ENCODE measurements at regions not wholly inside any gene's neighbourhood (a gene's known extent, or its start where the extent isn't known, plus 50 kb on each side); places are given as distances from the start of the nearest gene placed in this dataset.
A peak's percentile ranks its signal among the peaks of the same experiment; 100 is the strongest.
"Not testable (repeated sequence)": the region's sequence is repeated elsewhere in the genome, so short reads cannot be mapped to it uniquely, and the experiment has no call there.

- H3K4me1 Mint-ChIP-seq; H3K4me3 Mint-ChIP-seq; H3K9me3 Mint-ChIP-seq; H3K27ac Mint-ChIP-seq; H3K36me3 Mint-ChIP-seq (ENCODE audit: low read depth); ATAC-seq (replicated peaks): not testable (repeated sequence)
- peaks cover 33% of the 10 kb centered on the region for H3K27me3 Mint-ChIP-seq
Measured at GRCh38 chr1:145553795-145554194, 54.0 kb upstream of the GPR89A start.

GRCh38 chr1:145545055-145545454, 62.7 kb upstream of the GPR89A start:
- Mint-ChIP-seq H3K36me3 (ENCODE audit: low read depth) (no peaks in the 10 kb centered on the region), H3K27me3 (peaks cover 17% of the 10 kb centered on the region), H3K4me3 (no peak overlapping the region), H3K27ac (no peak overlapping the region), H3K4me1 (no peaks in the 10 kb centered on the region), H3K9me3 (no peaks in the 10 kb centered on the region)
- no peak for ATAC-seq (replicated peaks)

GRCh38 chr1:145541685-145542084, 66.1 kb upstream of the GPR89A start:
- H3K4me1 Mint-ChIP-seq; H3K9me3 Mint-ChIP-seq; H3K27ac Mint-ChIP-seq; H3K36me3 Mint-ChIP-seq (ENCODE audit: low read depth); H3K4me3 Mint-ChIP-seq; ATAC-seq (replicated peaks): not testable (repeated sequence)
- H3K27me3 Mint-ChIP-seq: peaks cover 26% of the 10 kb centered on the region

GRCh38 chr1:145541246-145541645, 66.5 kb upstream of the GPR89A start:
- not testable (repeated sequence) for H3K27ac Mint-ChIP-seq; H3K36me3 Mint-ChIP-seq (ENCODE audit: low read depth); H3K4me1 Mint-ChIP-seq; H3K9me3 Mint-ChIP-seq; H3K4me3 Mint-ChIP-seq; ATAC-seq (replicated peaks)
- H3K27me3 Mint-ChIP-seq: peaks cover 26% of the 10 kb centered on the region

GRCh38 chr1:145538118-145538882, 69.5 kb upstream of the GPR89A start:
- H3K27ac Mint-ChIP-seq: not testable (repeated sequence)

GRCh38 chr1:145537003-145537402, 70.8 kb upstream of the GPR89A start:
- H3K9me3 Mint-ChIP-seq; H3K4me1 Mint-ChIP-seq; H3K27ac Mint-ChIP-seq; H3K4me3 Mint-ChIP-seq; H3K36me3 Mint-ChIP-seq (ENCODE audit: low read depth); ATAC-seq (replicated peaks): not testable (repeated sequence)
- peaks cover 21% of the 10 kb centered on the region for H3K27me3 Mint-ChIP-seq

More at GRCh38 chr1:145538118-145538882, 69.5 kb upstream of the GPR89A start:
- not testable (repeated sequence) for H3K4me1 Mint-ChIP-seq; H3K9me3 Mint-ChIP-seq; ATAC-seq (replicated peaks); H3K4me3 Mint-ChIP-seq; H3K36me3 Mint-ChIP-seq (ENCODE audit: low read depth)
- peaks cover 23% of the 10 kb centered on the region for H3K27me3 Mint-ChIP-seq

GRCh38 chr1:145535461-145535860, 72.3 kb upstream of the GPR89A start:
- not testable (repeated sequence) for H3K9me3 Mint-ChIP-seq; H3K4me1 Mint-ChIP-seq; ATAC-seq (replicated peaks); H3K36me3 Mint-ChIP-seq (ENCODE audit: low read depth); H3K4me3 Mint-ChIP-seq; H3K27ac Mint-ChIP-seq
- H3K27me3 Mint-ChIP-seq: peaks cover 17% of the 10 kb centered on the region

GRCh38 chr1:145528068-145528564, 79.7 kb upstream of the GPR89A start:
- H3K27me3 Mint-ChIP-seq: peaks cover 13% of the 10 kb centered on the region
- ATAC-seq (replicated peaks); H3K4me1 Mint-ChIP-seq; H3K36me3 Mint-ChIP-seq (ENCODE audit: low read depth); H3K27ac Mint-ChIP-seq; H3K9me3 Mint-ChIP-seq; H3K4me3 Mint-ChIP-seq: not testable (repeated sequence)

GRCh38 chr1:145520159-145520558, 87.6 kb upstream of the GPR89A start:
- H3K9me3 Mint-ChIP-seq; H3K4me3 Mint-ChIP-seq; ATAC-seq (replicated peaks); H3K4me1 Mint-ChIP-seq; H3K36me3 Mint-ChIP-seq (ENCODE audit: low read depth); H3K27ac Mint-ChIP-seq: not testable (repeated sequence)
- H3K27me3 Mint-ChIP-seq: peaks cover 27% of the 10 kb centered on the region

GRCh38 chr1:145519302-145519701, 88.5 kb upstream of the GPR89A start:
- peaks cover 27% of the 10 kb centered on the region for H3K27me3 Mint-ChIP-seq
- not testable (repeated sequence) for H3K4me3 Mint-ChIP-seq; H3K36me3 Mint-ChIP-seq (ENCODE audit: low read depth); H3K4me1 Mint-ChIP-seq; H3K27ac Mint-ChIP-seq; ATAC-seq (replicated peaks); H3K9me3 Mint-ChIP-seq

- H3K9me3 Mint-ChIP-seq; ATAC-seq (replicated peaks); H3K27ac Mint-ChIP-seq; H3K4me3 Mint-ChIP-seq; H3K4me1 Mint-ChIP-seq; H3K36me3 Mint-ChIP-seq (ENCODE audit: low read depth): not testable (repeated sequence)
- H3K27me3 Mint-ChIP-seq: peaks cover 11% of the 10 kb centered on the region
Measured at GRCh38 chr1:145513017-145513416, 87.6 kb upstream of the NBPF20 start.

- H3K27ac Mint-ChIP-seq; H3K4me3 Mint-ChIP-seq; H3K4me1 Mint-ChIP-seq; H3K9me3 Mint-ChIP-seq; H3K27me3 Mint-ChIP-seq; H3K36me3 Mint-ChIP-seq (ENCODE audit: low read depth): not testable (repeated sequence)
- ATAC-seq (replicated peaks): peak; percentile 51
Measured at GRCh38 chr1:145508053-145508452, 82.7 kb upstream of the NBPF20 start.

- H3K36me3 Mint-ChIP-seq (ENCODE audit: low read depth); H3K4me3 Mint-ChIP-seq; H3K27me3 Mint-ChIP-seq; H3K9me3 Mint-ChIP-seq; H3K4me1 Mint-ChIP-seq; H3K27ac Mint-ChIP-seq: not testable (repeated sequence)
- ATAC-seq (replicated peaks): peak; percentile 54
Measured at GRCh38 chr1:145505663-145506647, 80.6 kb upstream of the NBPF20 start.

- H3K4me1 Mint-ChIP-seq; H3K27me3 Mint-ChIP-seq; H3K36me3 Mint-ChIP-seq (ENCODE audit: low read depth); H3K27ac Mint-ChIP-seq; H3K4me3 Mint-ChIP-seq; H3K9me3 Mint-ChIP-seq: not testable (repeated sequence)
- peak; percentile 8 for ATAC-seq (replicated peaks)
Measured at GRCh38 chr1:145504834-145505413, 79.5 kb upstream of the NBPF20 start.

All from activated T-helper 17 cell treated with anti-CD3 and anti-CD28 coated beads, Interleukin-2, amount 50 U/mL, for 72 hours (primary cell).